Stimulated activated memory B cell treated with anti-CD40 and anti-IgM and Interleukin-4, amounts not matched to agents 10 μg/mL and 1 μg/mL and 100 μg/mL, for 72 hours (primary cell): ENCODE measurements at regions not wholly inside any gene's neighbourhood (a gene's known extent, or its start where the extent isn't known, plus 50 kb on each side); places are given as distances from the start of the nearest gene placed in this dataset.

ENCODE experiments used
- ATAC-seq: fragments of 150-1000 bp; cut with Tn5 transposase; 2 replicates; pipeline ENCODE4 v1.10.0; 2021
- H3K27ac Mint-ChIP-seq: one replicate; pipeline ENCODE4 v1.8.0; 2022; ENCODE audit warnings: mild to moderate bottlenecking, mixed read lengths
- H3K27me3 Mint-ChIP-seq: one replicate; pipeline ENCODE4 v1.8.0; 2022; ENCODE audit warnings: mixed read lengths
- H3K36me3 Mint-ChIP-seq: one replicate; pipeline ENCODE4 v1.8.0; 2022; ENCODE audit warnings: mixed read lengths
- H3K4me1 Mint-ChIP-seq: one replicate; pipeline ENCODE4 v1.8.0; 2022; ENCODE audit warnings: mixed read lengths
- H3K4me3 Mint-ChIP-seq: one replicate; pipeline ENCODE4 v1.8.0; 2022; ENCODE audit warnings: mild to moderate bottlenecking, moderate library complexity, mixed read lengths
- H3K9me3 Mint-ChIP-seq: one replicate; pipeline ENCODE4 v1.8.0; 2022; ENCODE audit warnings: mixed read lengths

DNA sequence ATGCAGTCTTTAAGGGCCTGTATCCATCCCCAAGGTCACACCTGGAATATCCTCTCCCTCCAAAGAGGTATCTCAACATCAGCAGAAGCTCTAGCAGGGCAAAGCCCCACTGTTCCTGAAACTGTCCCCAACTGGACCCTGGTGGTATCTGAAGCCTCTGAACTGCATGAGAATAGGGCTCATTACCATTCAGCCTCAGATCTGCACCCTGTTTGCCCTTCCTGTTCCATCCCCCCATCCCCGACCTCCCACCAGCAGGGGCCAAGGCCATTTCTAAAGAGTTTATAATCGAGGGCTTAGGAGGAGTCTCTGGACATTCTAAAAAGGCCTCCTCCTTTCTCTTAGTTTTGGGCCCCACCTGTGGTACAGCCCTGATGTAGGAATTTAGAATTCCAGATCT, 74.0 kb upstream of the THY1 start:
- Mint-ChIP-seq H3K36me3 (no peaks in the 10 kb centered on the region), H3K27ac (no peak overlapping the region), H3K4me1 (no peaks in the 10 kb centered on the region), H3K4me3 (no peak overlapping the region), H3K9me3 (no peaks in the 10 kb centered on the region), H3K27me3 (peaks cover 63% of the 10 kb centered on the region)
- ATAC-seq = no peak

DNA sequence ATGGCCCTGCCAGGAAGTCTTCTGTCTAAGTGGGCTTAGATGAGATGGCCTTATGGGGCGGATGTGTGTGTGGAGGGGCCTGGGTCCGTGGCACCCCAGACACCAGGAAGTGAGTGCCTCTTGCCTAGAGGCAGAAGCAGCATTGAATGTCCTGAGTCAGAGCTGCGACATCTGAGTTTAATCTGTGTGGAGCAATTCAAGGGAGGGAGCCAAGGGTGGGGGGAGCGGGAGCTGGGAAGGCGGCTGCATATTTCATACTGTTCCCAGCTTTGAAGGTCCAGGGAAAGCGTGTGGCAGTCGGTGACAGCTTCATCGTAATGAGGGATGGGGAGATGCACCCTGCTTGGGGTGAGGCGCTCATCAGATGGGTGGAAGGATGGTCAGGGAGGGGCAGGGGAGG, 73.5 kb upstream of the THY1 start:
- Mint-ChIP-seq H3K9me3 (no peaks in the 10 kb centered on the region), H3K27ac (no peak overlapping the region), H3K4me3 (no peak overlapping the region), H3K4me1 (no peaks in the 10 kb centered on the region), H3K36me3 (no peaks in the 10 kb centered on the region), H3K27me3 (peaks cover 64% of the 10 kb centered on the region)
- ATAC-seq = no peak

DNA sequence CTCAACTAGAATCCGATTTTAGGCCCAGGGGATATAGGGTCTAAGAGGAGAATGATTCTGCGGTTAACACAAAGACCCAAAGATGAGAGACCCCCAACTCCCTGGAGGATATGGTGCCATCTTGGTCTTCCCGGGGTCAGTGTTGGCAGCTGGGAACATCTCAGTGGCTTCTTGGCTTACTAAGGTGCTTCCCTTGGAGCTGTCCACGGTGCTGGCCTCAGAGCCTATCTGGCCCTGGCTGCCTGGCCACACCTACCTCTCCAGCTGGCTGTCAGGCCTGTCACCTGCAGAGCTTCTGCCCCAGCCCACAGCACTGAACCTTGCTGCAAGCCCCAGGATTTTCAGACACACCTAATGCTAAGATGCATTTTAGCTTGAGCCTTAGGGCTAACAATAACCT, 70.7 kb upstream of the THY1 start:
- Mint-ChIP-seq H3K4me3 (no peak overlapping the region), H3K27ac (no peak overlapping the region), H3K36me3 (no peaks in the 10 kb centered on the region), H3K27me3 (peaks cover 54% of the 10 kb centered on the region), H3K4me1 (no peaks in the 10 kb centered on the region), H3K9me3 (no peaks in the 10 kb centered on the region)
- ATAC-seq = no peak

DNA sequence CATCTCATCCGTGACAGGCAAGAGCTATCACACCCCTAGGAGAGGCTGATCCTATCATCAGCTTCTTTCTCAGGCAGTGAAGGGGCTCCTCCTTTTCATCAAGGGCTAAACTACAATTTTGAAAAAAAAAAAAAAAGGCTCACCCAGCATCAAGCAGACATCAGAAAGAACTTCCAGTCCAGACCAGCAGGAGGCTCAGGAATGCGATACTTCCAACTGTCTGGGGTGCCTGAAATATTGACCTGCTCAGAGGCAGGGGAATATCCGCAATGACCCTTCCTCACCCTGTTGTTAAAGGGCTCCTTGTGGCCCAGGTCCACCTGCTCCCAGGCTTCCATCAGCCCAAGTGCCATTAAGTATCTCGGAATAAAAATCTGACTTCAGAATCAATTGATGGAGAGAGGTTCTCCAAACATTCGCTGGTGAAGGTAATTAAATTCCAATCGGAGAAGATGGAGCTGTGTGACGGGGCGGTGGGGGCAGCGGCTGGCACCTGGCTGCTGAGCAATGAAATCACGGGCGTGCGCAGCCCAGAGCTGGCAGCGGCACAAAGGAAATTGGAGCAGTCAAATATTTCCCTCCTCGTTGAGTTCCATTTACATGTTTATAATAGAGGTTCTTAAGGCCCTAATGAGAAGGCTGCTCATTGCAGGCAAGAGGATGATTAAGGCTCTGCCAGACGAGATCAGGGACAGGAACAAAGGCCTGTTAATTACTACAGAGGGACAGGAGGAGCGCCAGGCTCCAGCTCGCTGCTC, 69.0 kb upstream of the THY1 start:
- no peaks in the 10 kb centered on the region for H3K4me1 Mint-ChIP-seq
- no peak for ATAC-seq
- H3K9me3 Mint-ChIP-seq = no peaks in the 10 kb centered on the region
- H3K4me3 Mint-ChIP-seq = no peak overlapping the region
- H3K36me3 Mint-ChIP-seq = no peaks in the 10 kb centered on the region
- peaks cover 55% of the 10 kb centered on the region for H3K27me3 Mint-ChIP-seq
- H3K27ac Mint-ChIP-seq = no peak overlapping the region

DNA sequence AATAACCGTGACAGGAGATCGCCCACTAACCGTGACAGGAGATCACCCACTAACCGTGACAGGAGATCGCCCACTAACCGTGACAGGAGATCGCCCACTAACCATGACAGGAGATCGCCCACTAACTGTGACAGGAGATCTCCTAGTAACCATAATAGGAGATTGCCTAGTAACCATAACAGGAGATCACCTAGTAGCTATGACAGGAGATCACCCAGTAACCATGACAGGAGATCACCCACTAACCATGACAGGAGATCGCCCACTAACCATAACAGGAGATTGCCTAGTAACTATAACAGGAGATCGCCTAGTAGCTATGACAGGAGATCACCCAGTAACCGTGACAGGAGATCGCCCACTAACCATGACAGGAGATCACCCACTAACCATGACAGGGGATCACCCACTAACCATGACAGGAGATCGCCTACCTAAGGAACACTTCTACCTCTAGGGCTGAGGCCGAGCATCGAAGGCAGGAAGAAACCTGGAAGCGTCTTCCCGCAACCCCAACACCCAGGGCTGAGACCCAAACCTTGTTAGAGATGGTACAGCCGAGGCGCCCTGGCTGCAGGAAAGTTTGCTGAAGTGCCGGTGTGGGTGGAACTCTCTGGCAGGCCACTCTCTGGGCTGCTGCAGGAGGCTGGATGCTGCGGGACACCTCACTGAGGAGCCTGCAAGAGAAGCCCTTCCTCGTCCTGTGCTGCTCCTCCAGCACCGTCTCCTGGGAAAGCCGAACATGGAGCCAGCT, 67.5 kb upstream of the THY1 start:
- H3K4me1 Mint-ChIP-seq = peaks cover 2% of the 10 kb centered on the region
- peaks cover 57% of the 10 kb centered on the region for H3K27me3 Mint-ChIP-seq
- H3K9me3 Mint-ChIP-seq = no peaks in the 10 kb centered on the region
- ATAC-seq = no peak
- no peaks in the 10 kb centered on the region for H3K36me3 Mint-ChIP-seq
- no peak overlapping the region for H3K27ac Mint-ChIP-seq
- no peak overlapping the region for H3K4me3 Mint-ChIP-seq

DNA sequence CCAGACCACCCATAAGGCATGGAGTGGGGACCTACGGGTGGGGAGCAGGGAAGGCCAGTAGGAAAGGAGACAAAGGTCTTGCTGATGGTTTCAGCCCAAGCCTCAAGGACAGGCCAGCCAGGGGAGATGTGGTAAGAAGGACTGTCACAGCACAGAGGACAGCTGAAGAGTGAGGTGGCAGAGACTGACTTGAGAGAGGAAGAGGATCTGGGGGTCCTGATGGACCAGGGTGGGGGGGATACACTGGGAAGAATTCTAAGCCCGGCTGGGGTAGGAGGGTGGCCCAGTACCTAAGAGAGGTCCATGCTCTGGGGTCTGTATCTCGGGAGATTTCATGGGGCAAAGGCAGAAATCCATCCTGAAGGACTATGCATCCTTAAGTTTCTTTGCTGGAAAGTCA, 66.1 kb upstream of the THY1 start:
- H3K36me3 Mint-ChIP-seq = no peaks in the 10 kb centered on the region
- H3K4me3 Mint-ChIP-seq = no peak overlapping the region
- no peak for ATAC-seq
- H3K27me3 Mint-ChIP-seq = peaks cover 57% of the 10 kb centered on the region
- no peaks in the 10 kb centered on the region for H3K9me3 Mint-ChIP-seq
- peaks cover 6% of the 10 kb centered on the region for H3K4me1 Mint-ChIP-seq
- no peak overlapping the region for H3K27ac Mint-ChIP-seq

DNA sequence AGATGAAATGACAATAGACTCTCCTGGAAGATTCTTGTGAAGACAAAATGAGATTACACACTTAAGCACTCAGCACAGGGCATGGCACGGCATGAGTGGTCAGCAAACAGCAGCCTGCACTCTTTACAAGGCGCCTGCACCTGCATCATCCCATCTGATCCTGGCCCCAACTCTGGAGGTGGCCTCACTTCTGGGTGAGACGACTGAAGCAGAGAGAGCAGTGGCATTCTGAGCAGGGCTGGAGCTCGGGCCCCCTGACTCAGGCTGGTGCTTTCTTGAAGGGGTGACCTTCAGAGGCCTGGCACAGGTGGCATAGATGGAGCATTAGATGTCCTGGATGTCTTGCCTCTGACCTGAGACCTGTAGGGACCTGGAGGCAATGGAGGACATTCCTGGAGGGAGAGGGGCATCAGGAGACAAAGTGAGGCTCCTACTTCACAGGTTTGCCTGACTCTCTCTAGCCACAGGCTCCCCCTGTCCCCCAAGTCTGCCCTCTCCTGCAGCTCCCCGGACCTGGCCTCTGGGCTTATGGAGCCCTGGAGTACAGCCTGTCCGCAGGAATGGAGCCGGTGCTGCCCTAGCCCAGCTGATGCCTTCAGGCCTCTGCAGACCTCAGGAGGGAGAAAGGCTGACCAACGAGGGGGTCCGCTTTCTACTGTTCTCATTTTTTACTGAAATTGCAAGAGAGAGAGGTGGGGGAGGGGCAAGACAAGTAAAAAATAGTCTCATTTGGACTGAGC, 65.5 kb upstream of the THY1 start:
- H3K36me3 Mint-ChIP-seq = no peaks in the 10 kb centered on the region
- H3K9me3 Mint-ChIP-seq = no peaks in the 10 kb centered on the region
- H3K27ac Mint-ChIP-seq = no peak overlapping the region
- no peak for ATAC-seq
- peaks cover 6% of the 10 kb centered on the region for H3K4me1 Mint-ChIP-seq
- no peak overlapping the region for H3K4me3 Mint-ChIP-seq
- peaks cover 61% of the 10 kb centered on the region for H3K27me3 Mint-ChIP-seq

DNA sequence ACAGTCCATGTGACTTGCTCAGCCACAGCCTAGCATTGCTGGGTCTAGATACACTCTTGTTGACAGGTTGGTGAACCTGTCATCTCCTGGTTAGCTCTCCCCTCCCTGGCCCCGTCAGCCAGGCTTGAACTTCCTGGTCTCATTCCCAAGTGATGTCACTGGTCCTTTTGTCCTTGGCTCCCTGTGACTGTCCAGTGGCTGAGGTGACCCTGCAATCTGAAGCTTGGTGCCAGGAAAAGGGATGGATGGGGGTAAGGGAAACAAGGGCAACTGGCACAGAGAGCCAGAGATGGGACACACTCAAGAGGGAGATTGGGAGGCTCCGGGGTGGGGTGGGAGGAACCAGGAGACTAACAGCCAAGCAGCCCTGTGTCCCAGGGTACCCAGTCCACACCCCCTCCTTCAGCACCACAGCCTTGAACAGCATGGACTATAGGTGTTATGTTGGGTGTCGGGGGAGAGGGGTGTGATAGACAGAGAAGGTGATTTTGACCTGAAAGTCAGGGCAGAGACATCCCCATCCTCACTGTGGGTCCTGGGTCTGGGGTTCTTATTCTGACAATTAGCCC, 63.8 kb upstream of the THY1 start:
- no peaks in the 10 kb centered on the region for H3K9me3 Mint-ChIP-seq
- peaks cover 6% of the 10 kb centered on the region for H3K4me1 Mint-ChIP-seq
- H3K27ac Mint-ChIP-seq = no peak overlapping the region
- H3K4me3 Mint-ChIP-seq = no peak overlapping the region
- H3K36me3 Mint-ChIP-seq = no peaks in the 10 kb centered on the region
- peaks cover 76% of the 10 kb centered on the region for H3K27me3 Mint-ChIP-seq
- ATAC-seq = no peak

DNA sequence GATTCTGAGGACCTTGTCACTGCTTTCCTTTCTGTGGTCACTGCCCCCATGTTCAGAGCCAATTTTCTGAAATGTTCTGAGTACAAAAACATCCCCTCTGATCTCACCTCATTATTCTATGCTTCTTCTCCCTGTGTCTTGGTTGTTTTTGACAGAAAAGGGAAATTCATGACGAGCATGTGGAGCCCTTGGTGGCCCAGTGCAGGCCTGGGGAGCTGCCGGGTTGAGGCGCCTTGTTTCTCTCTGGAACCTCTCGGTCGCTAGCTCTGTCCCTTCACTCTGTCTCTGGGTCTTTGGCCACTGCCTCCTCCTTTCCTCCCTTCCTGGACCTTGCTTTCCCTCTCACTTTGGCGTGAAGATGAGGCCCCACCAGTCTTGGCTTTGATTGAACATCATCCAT, 63.0 kb upstream of the THY1 start:
- Mint-ChIP-seq H3K4me3 (no peak overlapping the region), H3K36me3 (no peaks in the 10 kb centered on the region), H3K27ac (no peak overlapping the region), H3K4me1 (peaks cover 10% of the 10 kb centered on the region), H3K9me3 (no peaks in the 10 kb centered on the region), H3K27me3 (peaks cover 77% of the 10 kb centered on the region)
- ATAC-seq = no peak

DNA sequence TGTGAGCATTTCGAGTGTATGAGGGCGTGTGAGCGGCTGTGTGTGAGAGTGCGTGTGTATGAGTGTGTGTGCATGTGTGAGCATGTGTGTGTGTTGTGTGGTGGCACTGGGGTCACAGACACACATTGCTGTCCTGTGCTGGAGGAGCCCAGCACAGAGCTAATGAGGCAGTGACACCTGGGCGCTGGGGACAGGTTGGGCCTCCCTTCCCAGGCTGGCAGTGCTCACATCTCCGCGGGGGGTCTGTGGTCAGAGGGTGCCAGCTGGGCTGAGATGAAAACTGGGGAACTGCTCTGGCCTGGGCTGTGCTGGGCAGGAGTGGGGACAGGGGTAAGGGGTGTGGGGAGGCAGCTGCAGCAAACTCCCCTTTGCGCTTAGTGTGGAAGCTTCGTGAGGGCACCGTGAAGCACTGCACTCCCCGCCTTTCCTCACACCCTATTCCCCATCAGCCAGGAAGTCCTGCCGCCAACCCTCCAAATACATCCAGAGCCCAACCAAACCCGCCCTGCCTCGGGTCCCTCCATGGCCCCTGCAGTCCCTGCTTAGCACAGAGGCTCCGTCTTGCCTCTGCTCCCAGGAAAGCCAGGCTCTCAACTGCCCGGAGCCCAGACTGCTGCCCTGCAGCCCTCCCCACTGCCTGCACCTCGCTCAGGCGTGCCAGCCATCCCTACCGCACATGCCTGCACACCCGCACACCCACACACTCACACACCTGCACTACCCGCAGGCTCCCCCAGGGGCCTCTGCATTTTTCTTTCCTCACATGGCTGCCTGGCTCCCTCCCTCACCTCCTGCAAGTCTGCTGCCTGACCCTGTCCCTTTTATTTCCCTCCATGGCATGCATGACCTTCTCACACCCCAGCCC, 62.0 kb upstream of the THY1 start:
- ATAC-seq = peak; percentile 45
- H3K36me3 Mint-ChIP-seq = no peaks in the 10 kb centered on the region
- no peak overlapping the region for H3K4me3 Mint-ChIP-seq
- H3K9me3 Mint-ChIP-seq = no peaks in the 10 kb centered on the region
- peaks cover 21% of the 10 kb centered on the region for H3K4me1 Mint-ChIP-seq
- peaks cover 83% of the 10 kb centered on the region for H3K27me3 Mint-ChIP-seq
- no peak overlapping the region for H3K27ac Mint-ChIP-seq

DNA sequence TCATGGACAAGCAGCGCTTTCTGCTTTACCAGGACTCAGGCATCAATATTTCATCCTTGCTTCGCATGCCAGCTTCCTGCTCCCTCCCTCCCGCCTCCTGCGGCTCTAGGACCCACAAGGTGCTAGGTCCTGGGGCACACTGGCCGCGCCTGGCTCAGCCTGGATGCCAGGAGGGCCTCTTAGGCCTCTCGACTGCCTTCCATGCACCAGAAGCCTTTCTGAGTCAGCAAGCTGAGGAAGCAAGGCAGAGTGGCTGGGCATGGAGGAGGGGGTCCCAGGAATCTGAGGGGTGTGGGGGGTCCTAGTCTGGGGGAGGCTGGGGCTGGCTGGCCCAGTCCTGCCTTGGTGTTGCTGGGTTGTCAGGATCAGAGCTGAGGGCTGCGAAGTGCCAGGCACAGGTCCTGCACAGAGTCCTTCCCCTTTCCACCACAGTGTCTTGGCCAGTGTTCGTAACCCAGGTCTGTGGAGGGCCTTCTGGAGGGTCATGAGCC, 61.0 kb upstream of the THY1 start:
- H3K4me1 Mint-ChIP-seq = peaks cover 21% of the 10 kb centered on the region
- H3K27me3 Mint-ChIP-seq = peaks cover 89% of the 10 kb centered on the region
- no peaks in the 10 kb centered on the region for H3K36me3 Mint-ChIP-seq
- no peak overlapping the region for H3K27ac Mint-ChIP-seq
- no peaks in the 10 kb centered on the region for H3K9me3 Mint-ChIP-seq
- no peak overlapping the region for H3K4me3 Mint-ChIP-seq
- no peak for ATAC-seq

DNA sequence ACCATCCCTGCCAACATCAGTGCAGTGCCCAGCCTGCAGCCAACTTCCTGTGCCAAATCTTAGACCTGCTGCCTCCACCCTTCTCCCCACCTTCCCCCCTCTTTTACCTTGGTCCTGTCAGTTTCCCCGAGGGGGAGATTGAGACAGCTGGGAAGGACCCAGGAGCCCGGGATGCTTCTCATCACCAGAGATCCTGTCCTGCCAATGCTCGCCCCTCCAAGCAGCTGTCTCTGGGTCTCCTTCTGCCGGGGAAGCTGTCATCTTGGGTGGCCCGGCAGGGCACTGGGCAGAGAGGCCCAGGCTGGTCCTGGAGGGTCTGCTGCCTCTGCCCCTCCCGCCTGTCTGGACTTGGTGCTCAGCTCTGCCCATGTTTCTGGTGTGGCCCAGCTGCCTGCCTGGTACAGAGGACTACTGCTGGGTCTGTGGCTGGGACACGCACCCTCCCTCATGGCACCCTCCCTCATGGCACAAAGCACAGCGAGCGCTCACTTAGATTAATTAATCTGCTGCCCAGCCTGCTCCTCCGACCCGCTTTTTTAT, 60.4 kb upstream of the THY1 start:
- no peaks in the 10 kb centered on the region for H3K36me3 Mint-ChIP-seq
- no peaks in the 10 kb centered on the region for H3K9me3 Mint-ChIP-seq
- H3K27me3 Mint-ChIP-seq = peaks cover 86% of the 10 kb centered on the region
- no peak for ATAC-seq
- H3K4me1 Mint-ChIP-seq = peaks cover 21% of the 10 kb centered on the region
- H3K4me3 Mint-ChIP-seq = no peak overlapping the region
- H3K27ac Mint-ChIP-seq = no peak overlapping the region

DNA sequence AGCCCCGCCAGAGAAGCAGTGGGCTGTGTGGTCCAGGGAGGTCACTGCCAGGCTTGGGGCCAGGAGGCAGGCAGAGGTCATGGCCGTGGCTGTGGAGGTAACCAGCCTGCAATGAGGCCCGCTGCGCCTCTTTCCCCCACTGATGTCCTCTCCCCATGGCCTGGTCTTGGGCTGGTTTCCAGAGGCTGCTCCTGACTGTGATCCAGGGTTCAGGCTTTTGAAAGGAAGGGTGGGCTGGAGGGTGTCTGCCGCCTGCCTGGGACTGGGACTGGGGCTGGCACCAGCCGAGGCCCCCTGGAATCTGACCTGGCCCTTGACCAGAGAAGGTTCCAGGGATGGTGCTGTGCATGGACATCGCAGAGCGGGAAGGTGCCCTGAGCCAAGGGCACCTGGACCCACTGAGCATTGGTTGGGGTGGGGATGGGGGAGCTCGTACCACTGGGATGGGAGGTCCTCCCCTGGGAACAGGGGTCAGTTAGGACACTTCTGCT, 59.6 kb upstream of the THY1 start:
- peaks cover 80% of the 10 kb centered on the region for H3K27me3 Mint-ChIP-seq
- H3K36me3 Mint-ChIP-seq = no peaks in the 10 kb centered on the region
- H3K9me3 Mint-ChIP-seq = no peaks in the 10 kb centered on the region
- no peak overlapping the region for H3K4me3 Mint-ChIP-seq
- peaks cover 21% of the 10 kb centered on the region for H3K4me1 Mint-ChIP-seq
- no peak overlapping the region for H3K27ac Mint-ChIP-seq
- no peak for ATAC-seq

DNA sequence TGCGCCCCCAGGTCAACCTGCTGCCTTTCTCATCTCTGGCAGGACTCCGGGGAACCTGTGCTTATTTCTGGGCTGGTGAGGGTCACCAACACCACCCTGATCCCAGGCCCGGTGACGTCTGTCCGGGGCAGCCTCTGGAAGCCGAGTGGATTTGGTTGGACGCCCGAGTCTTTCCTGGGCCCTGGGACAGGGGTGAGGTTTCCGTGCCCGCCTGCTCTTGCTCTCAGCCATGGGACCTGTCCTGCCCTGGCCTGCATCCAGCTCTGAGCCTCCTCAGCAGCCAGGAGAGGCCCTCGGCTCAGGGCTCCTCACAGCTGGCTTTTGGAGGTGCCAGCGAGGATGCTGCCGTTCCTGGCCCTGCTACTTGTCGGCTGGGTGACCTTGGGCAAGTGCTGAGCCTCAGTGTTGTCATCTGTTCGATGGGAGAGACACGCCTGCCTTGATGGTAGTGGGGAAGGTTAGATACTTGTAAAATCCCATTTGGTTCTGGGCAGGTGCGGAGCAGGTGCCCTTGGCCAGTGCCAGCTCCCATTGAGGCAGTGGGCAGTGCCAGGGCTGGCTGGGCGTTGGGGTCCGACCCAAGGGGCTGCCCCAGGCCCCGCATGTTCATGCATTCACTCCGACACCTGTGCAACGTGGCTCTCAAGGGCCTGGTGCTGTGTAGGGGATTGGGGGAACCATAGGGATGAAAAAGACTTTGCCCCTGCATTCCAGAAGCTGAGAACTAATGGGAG, 58.9 kb upstream of the THY1 start:
- Mint-ChIP-seq H3K9me3 (no peaks in the 10 kb centered on the region), H3K27ac (no peak overlapping the region)
- no peak for ATAC-seq

More for the DNA sequence above, 58.9 kb upstream of the THY1 start:
- peaks cover 79% of the 10 kb centered on the region for H3K27me3 Mint-ChIP-seq
- H3K36me3 Mint-ChIP-seq = no peaks in the 10 kb centered on the region
- peaks cover 21% of the 10 kb centered on the region for H3K4me1 Mint-ChIP-seq
- H3K4me3 Mint-ChIP-seq = no peak overlapping the region
